ENCODE measurements at regions not wholly inside any gene's neighbourhood (a gene's known extent, or its start where the extent isn't known, plus 50 kb on each side); places are given as distances from the start of the nearest gene placed in this dataset.

- Histone ChIP-seq H3K27ac (no peak overlapping the region), H3K4me1 (peaks cover 5% of the 10 kb centered on the region), H3K27me3 (no peaks in the 10 kb centered on the region), H3K36me3 (ENCODE audit: low read depth, missing control alignments) (no peaks in the 10 kb centered on the region), H3K9me3 (no peaks in the 10 kb centered on the region), H3K4me3 (no peak overlapping the region)
- WGBS, 2 donors = 90 to 97% methylated on average over 1 of the region's 1 CpG
- intact Hi-C loops (cut with DNase I; ENCODE audit: low total_unique reads) = no loop called here
- TF ChIP-seq CTCF (IDR thresholded peaks at IDR 0.05) (no peak), POLR2A (IDR thresholded peaks at IDR 0.05) (no peak)
- no peak for DNase-seq
These were observed 218.6 kb downstream of the MTHFS start for GRCh38 chr15:79678032-79678701.

GRCh38 chr15:79680720-79681119 is 216.1 kb downstream of the MTHFS start:
- DNase-seq = no peak
- intact Hi-C loops (cut with DNase I; ENCODE audit: low total_unique reads) = no loop called here
- WGBS, 2 donors = 68 to 90% methylated on average over 5 of the region's 5 CpGs
- H3K27me3 ChIP-seq = no peaks in the 10 kb centered on the region
- no peaks in the 10 kb centered on the region for H3K36me3 ChIP-seq (ENCODE audit: low read depth, missing control alignments)
- H3K9me3 ChIP-seq = no peaks in the 10 kb centered on the region
- H3K4me3 ChIP-seq = no peak overlapping the region
- TF ChIP-seq CTCF (IDR thresholded peaks at IDR 0.05) = no peak
- no peak for TF ChIP-seq POLR2A (IDR thresholded peaks at IDR 0.05)
- peaks cover 5% of the 10 kb centered on the region for H3K4me1 ChIP-seq
- H3K27ac ChIP-seq = no peak overlapping the region

- TF ChIP-seq CTCF (IDR thresholded peaks at IDR 0.05) (no peak), POLR2A (IDR thresholded peaks at IDR 0.05) (no peak)
- peak; percentile 66 for DNase-seq
These were observed 214.5 kb downstream of the MTHFS start for GRCh38 chr15:79682285-79682684.

GRCh38 chr15:79682851-79683288 is 213.9 kb downstream of the MTHFS start:
- no peak overlapping the region for H3K27ac ChIP-seq
- no peaks in the 10 kb centered on the region for H3K36me3 ChIP-seq (ENCODE audit: low read depth, missing control alignments)
- DNase-seq = no peak
- H3K4me3 ChIP-seq = no peak overlapping the region
- H3K9me3 ChIP-seq = no peaks in the 10 kb centered on the region
- peaks cover 5% of the 10 kb centered on the region for H3K4me1 ChIP-seq
- 77 to 81% methylated on average over 4 of the region's 4 CpGs for WGBS, 2 donors
- H3K27me3 ChIP-seq = no peaks in the 10 kb centered on the region
- no peak for TF ChIP-seq POLR2A (IDR thresholded peaks at IDR 0.05)
- TF ChIP-seq CTCF (IDR thresholded peaks at IDR 0.05) = no peak
- intact Hi-C loops (cut with DNase I; ENCODE audit: low total_unique reads) = no loop called here

More at GRCh38 chr15:79682285-79682684, 214.5 kb downstream of the MTHFS start:
- Histone ChIP-seq H3K4me3 (no peak overlapping the region), H3K27ac (no peak overlapping the region), H3K27me3 (no peaks in the 10 kb centered on the region), H3K9me3 (no peaks in the 10 kb centered on the region), H3K36me3 (ENCODE audit: low read depth, missing control alignments) (no peaks in the 10 kb centered on the region), H3K4me1 (peaks cover 5% of the 10 kb centered on the region)
- WGBS, 2 donors = 11 to 29% methylated on average over 3 of the region's 3 CpGs
- intact Hi-C loops (cut with DNase I; ENCODE audit: low total_unique reads) = no loop called here

GRCh38 chr15:79689030-79689429 is 207.8 kb downstream of the MTHFS start:
- H3K9me3 ChIP-seq = no peaks in the 10 kb centered on the region
- no peak for TF ChIP-seq POLR2A (IDR thresholded peaks at IDR 0.05)
- no peak for TF ChIP-seq CTCF (IDR thresholded peaks at IDR 0.05)
- H3K27ac ChIP-seq = no peak overlapping the region
- no peaks in the 10 kb centered on the region for H3K4me1 ChIP-seq
- H3K36me3 ChIP-seq (ENCODE audit: low read depth, missing control alignments) = no peaks in the 10 kb centered on the region
- no peaks in the 10 kb centered on the region for H3K27me3 ChIP-seq
- no peak overlapping the region for H3K4me3 ChIP-seq
- no peak for DNase-seq
- WGBS, 2 donors = 41 to 67% methylated on average over 1 of the region's 1 CpG
- intact Hi-C loops (cut with DNase I; ENCODE audit: low total_unique reads) = no loop called here
